Urinary bladder (tissue), 3 donors: ENCODE measurements at regions not wholly inside any gene's neighbourhood (a gene's known extent, or its start where the extent isn't known, plus 50 kb on each side); places are given as distances from the start of the nearest gene placed in this dataset.
A peak's percentile ranks its signal among the peaks of the same experiment; 100 is the strongest.

ENCODE experiments used
- DNase-seq: peaks from one replicate; pipeline ENCODE4 v3.0.0-alpha.2; 2015; ENCODE audit errors: extremely low spot score
- H3K27ac ChIP-seq: one replicate; pipeline ENCODE4 v1.5.1; 2013; ENCODE audit warnings: low read depth, mild to moderate bottlenecking, moderate library complexity
- H3K36me3 ChIP-seq: one replicate; pipeline ENCODE4 v1.6.1; 2013; ENCODE audit warnings: mild to moderate bottlenecking, moderate library complexity; ENCODE audit not compliant: insufficient read depth
- H3K4me1 ChIP-seq: one replicate; pipeline ENCODE4 v1.6.1; 2013; ENCODE audit warnings: mild to moderate bottlenecking, moderate library complexity; ENCODE audit not compliant: insufficient read depth
- H3K4me3 ChIP-seq: one replicate; pipeline ENCODE4 v1.5.1; 2013; ENCODE audit warnings: low read depth, low read length
- WGBS: extraction: QIAGEN DNeasy Blood & Tissue Kit; methylation state at CpG from one replicate; pipeline ENCODE4 v1.1.7; 2013; 5-methylcytosine and 5-hydroxymethylcytosine counted together
- donor health status: healthy with polysubstance abuse.
- donor health status: healthy.

GRCh38 chr21:25341981-25342380, 265.3 kb downstream of the MRPL39 start:
- DNase-seq: no peak
- Histone ChIP-seq H3K27ac (no peak overlapping the region), H3K4me1 (no peaks in the 10 kb centered on the region), H3K4me3 (no peak overlapping the region), H3K36me3 (no peaks in the 10 kb centered on the region)
- 86% methylated on average over 6 of the region's 6 CpGs for WGBS

- no peak overlapping the region for H3K4me3 ChIP-seq
- DNase-seq: no peak
- no peaks in the 10 kb centered on the region for H3K4me1 ChIP-seq
- no peak overlapping the region for H3K27ac ChIP-seq
- no peaks in the 10 kb centered on the region for H3K36me3 ChIP-seq
- 81% methylated on average over 5 of the region's 5 CpGs for WGBS
These were observed 268.9 kb downstream of the MRPL39 start for GRCh38 chr21:25338415-25338814.

GRCh38 chr21:25334046-25334730, 273.1 kb downstream of the MRPL39 start:
- Histone ChIP-seq H3K4me3 (no peak overlapping the region), H3K27ac (no peak overlapping the region), H3K36me3 (no peaks in the 10 kb centered on the region), H3K4me1 (no peaks in the 10 kb centered on the region)
- no peak for DNase-seq
- WGBS: 95% methylated on average over 6 of the region's 6 CpGs

- DNase-seq: no peak
- Histone ChIP-seq H3K27ac (no peak overlapping the region), H3K4me3 (no peak overlapping the region), H3K36me3 (no peaks in the 10 kb centered on the region), H3K4me1 (no peaks in the 10 kb centered on the region)
- WGBS: 95% methylated on average over 1 of the region's 1 CpG
These were observed 276.0 kb downstream of the MRPL39 start for GRCh38 chr21:25331286-25331685.

GRCh38 chr21:25330266-25330665, 277.0 kb downstream of the MRPL39 start:
- Histone ChIP-seq H3K4me3 (no peak overlapping the region), H3K36me3 (no peaks in the 10 kb centered on the region), H3K4me1 (no peaks in the 10 kb centered on the region), H3K27ac (no peak overlapping the region)
- DNase-seq: no peak
- 72% methylated on average over 2 of the region's 2 CpGs for WGBS

GRCh38 chr21:25329227-25329825, 278.0 kb downstream of the MRPL39 start:
- Histone ChIP-seq H3K36me3 (no peaks in the 10 kb centered on the region), H3K4me3 (no peak overlapping the region), H3K4me1 (no peaks in the 10 kb centered on the region), H3K27ac (no peak overlapping the region)
- DNase-seq: peak; percentile 20
- 30% methylated on average over 2 of the region's 2 CpGs for WGBS

GRCh38 chr21:25328736-25329135, 278.5 kb downstream of the MRPL39 start:
- H3K36me3 ChIP-seq: no peaks in the 10 kb centered on the region
- H3K4me1 ChIP-seq: no peaks in the 10 kb centered on the region
- H3K27ac ChIP-seq: no peak overlapping the region
- H3K4me3 ChIP-seq: no peak overlapping the region
- 7% methylated on average over 1 of the region's 1 CpG for WGBS
- DNase-seq: no peak

- WGBS: 48% methylated on average over 2 of the region's 2 CpGs
- H3K36me3 ChIP-seq: no peaks in the 10 kb centered on the region
These were observed 281.1 kb downstream of the MRPL39 start for GRCh38 chr21:25326181-25326580.

GRCh38 chr21:25324666-25325065, 282.6 kb downstream of the MRPL39 start:
- no peak overlapping the region for H3K27ac ChIP-seq
- H3K4me3 ChIP-seq: no peak overlapping the region
- H3K4me1 ChIP-seq: no peaks in the 10 kb centered on the region
- WGBS: 75% methylated on average over 6 of the region's 6 CpGs
- no peak for DNase-seq
- H3K36me3 ChIP-seq: no peaks in the 10 kb centered on the region

More at GRCh38 chr21:25326181-25326580, 281.1 kb downstream of the MRPL39 start:
- no peak overlapping the region for H3K4me3 ChIP-seq
- H3K27ac ChIP-seq: no peak overlapping the region
- no peak for DNase-seq
- no peaks in the 10 kb centered on the region for H3K4me1 ChIP-seq

GRCh38 chr21:25323356-25323949, 283.8 kb downstream of the MRPL39 start:
- no peak overlapping the region for H3K4me3 ChIP-seq
- WGBS: 85% methylated on average over 7 of the region's 7 CpGs
- DNase-seq: no peak
- H3K36me3 ChIP-seq: no peaks in the 10 kb centered on the region
- no peak overlapping the region for H3K27ac ChIP-seq
- H3K4me1 ChIP-seq: no peaks in the 10 kb centered on the region

GRCh38 chr21:25314247-25314646, 293.0 kb downstream of the MRPL39 start:
- Histone ChIP-seq H3K27ac (no peak overlapping the region), H3K4me1 (no peaks in the 10 kb centered on the region), H3K36me3 (no peaks in the 10 kb centered on the region), H3K4me3 (no peak overlapping the region)
- no peak for DNase-seq
- WGBS: 73% methylated on average over 1 of the region's 1 CpG

- no peaks in the 10 kb centered on the region for H3K4me1 ChIP-seq
- no peak overlapping the region for H3K27ac ChIP-seq
- DNase-seq: no peak
- no peak overlapping the region for H3K4me3 ChIP-seq
- 16% methylated on average over 3 of the region's 3 CpGs for WGBS
- H3K36me3 ChIP-seq: no peaks in the 10 kb centered on the region
These were observed 293.5 kb downstream of the MRPL39 start for GRCh38 chr21:25313829-25314228.

GRCh38 chr21:25307489-25307888, 299.8 kb downstream of the MRPL39 start:
- WGBS: 92% methylated on average over 1 of the region's 1 CpG
- Histone ChIP-seq H3K36me3 (no peaks in the 10 kb centered on the region), H3K4me1 (no peaks in the 10 kb centered on the region), H3K27ac (no peak overlapping the region), H3K4me3 (no peak overlapping the region)
- no peak for DNase-seq

GRCh38 chr21:25304611-25305010, 302.7 kb downstream of the MRPL39 start:
- Histone ChIP-seq H3K4me1 (no peaks in the 10 kb centered on the region), H3K27ac (no peak overlapping the region), H3K4me3 (no peak overlapping the region), H3K36me3 (no peaks in the 10 kb centered on the region)
- DNase-seq: no peak
- WGBS: 76% methylated on average over 4 of the region's 4 CpGs
